Colon (tissue), 2 donors: ENCODE measurements at regions not wholly inside any gene's neighbourhood (a gene's known extent, or its start where the extent isn't known, plus 50 kb on each side); places are given as distances from the start of the nearest gene placed in this dataset.
"Not testable (repeated sequence)": the region's sequence is repeated elsewhere in the genome, so short reads cannot be mapped to it uniquely, and the experiment has no call there.

ENCODE experiments used
- FAIRE-seq: peaks from 2 replicates; lab custom pipeline; 2012; peaks lifted over from hg19 to GRCh38; lab: Jason Lieb, UNC
- donor health status: control.
- donor health status: control.

DNA sequence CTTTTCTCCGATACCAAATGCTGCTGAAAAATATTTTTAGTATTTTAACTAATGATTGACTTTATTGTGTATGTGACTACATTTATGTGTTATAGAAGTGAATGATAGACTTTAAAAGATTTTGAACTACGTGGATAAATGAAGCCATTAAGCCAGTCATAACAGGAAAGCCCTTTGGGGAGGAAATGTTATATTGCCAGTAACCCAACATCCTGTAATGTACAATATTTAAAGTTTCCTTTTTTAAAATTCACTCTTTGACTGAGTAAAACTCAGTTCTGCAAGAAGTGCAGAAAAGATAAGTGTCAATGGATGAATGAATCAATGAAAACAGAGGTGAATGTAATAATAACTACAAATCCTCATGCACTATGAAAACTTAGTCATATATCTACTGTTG is 102.6 kb upstream of the TLE4 start:
- FAIRE-seq: no peak

DNA sequence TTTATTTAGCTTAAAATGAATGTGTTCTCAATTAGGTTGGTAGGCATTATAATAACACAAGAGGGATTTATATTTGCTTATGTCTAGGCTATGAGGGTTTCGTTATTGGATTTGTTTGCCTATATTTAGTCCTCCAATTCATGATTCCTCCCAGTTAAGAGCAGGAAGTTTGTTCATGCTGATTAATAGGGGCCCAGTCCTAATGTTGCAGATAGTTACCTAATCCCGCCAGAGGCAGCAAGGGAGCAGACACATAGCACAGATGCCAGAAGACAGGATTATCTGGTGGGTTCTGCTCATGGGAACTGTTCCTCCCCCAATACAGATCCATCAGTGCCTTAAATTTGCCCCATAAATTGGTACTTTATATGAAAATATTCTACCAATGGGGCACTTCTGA is 100.8 kb upstream of the TLE4 start:
- no peak for FAIRE-seq

DNA sequence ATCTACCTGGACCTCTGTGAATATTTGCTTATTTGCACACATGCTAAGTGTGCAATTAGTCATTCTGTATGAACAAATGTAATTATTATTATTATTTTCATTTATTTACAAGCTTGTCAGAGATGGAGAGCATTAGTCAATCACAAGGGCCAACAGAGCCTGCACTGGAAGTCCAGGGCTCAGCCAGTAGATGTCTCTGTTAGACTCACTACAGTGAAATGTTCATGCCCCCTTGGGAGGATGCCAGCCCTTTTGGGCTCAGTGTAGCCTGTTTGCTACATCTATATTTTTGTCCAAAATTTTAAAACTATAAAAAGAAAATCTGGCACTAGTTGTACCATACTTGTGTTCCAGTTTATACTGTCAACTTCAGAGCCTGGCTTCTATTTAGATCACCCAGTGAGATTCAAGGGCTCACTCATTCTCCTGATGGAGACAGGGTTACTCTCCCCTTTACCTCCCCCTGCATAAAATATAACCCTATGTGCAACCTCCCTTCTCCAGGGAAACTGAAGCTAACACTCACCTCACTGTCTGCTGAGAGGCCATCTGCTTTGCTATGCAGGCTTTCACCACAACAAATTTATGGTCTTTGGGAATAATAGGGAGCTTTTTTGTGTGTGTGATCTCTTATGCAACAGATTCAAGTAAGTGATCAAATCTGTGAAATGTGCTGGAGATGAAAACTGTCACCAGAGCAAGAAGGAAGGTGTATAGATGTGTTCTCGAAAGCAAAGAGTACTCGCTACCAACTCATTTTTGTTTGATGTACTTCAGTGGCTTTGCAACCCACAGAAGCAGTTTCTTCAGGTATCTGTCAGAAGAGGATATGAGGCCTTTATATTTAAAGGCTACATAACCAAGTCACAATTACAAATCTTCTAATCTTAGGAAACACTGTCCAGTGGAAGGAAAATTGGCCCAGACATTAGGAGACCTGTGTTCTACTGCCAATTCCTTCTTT is 99.9 kb upstream of the TLE4 start:
- no peak for FAIRE-seq

DNA sequence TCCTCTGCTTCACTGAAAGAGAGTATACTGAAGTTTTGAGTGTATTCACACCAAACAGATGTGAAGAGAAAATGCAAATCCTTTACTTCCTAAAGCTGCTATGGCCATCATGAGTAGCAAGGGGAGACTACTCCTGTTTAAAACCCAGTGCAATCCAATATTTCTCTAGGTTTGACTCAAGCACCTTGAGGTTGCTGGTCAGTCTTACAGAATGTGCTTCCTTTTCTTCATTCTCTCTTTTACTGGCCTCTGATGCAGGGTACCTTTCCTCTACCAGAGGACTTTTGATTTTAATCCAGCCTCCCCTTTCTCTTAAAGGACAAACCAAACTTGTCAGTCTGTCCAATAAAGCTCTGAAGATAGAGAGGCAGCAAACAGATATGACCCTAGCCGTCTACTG is 98.1 kb upstream of the TLE4 start:
- FAIRE-seq: no peak

DNA sequence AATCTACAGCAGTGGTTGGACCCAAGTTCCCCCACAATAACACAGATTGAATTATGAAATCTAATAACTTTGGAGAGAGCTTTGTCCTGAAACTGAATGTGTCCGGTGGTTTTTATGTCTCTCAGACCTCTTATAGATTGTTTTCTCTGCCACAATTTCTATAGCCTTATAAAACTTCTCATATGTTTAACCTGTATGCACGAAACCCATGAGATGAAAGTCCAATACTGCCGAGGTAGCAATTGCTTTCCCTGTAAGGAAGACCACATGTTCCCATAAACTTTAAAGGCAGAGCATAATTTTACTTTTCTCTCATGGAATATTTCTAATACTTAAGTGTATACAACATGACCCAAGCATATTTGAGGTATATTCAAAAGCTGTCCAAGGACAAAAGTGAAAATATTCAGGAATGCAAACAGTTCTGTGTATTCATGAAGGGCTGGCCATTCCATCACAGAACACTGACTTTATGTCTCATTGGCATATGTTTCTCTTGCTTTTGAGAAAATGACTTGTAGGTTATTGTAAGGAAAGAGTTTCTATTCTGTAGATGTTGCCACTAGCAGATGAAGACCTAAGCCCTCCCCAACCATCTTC is 94.4 kb upstream of the TLE4 start:
- no peak for FAIRE-seq

DNA sequence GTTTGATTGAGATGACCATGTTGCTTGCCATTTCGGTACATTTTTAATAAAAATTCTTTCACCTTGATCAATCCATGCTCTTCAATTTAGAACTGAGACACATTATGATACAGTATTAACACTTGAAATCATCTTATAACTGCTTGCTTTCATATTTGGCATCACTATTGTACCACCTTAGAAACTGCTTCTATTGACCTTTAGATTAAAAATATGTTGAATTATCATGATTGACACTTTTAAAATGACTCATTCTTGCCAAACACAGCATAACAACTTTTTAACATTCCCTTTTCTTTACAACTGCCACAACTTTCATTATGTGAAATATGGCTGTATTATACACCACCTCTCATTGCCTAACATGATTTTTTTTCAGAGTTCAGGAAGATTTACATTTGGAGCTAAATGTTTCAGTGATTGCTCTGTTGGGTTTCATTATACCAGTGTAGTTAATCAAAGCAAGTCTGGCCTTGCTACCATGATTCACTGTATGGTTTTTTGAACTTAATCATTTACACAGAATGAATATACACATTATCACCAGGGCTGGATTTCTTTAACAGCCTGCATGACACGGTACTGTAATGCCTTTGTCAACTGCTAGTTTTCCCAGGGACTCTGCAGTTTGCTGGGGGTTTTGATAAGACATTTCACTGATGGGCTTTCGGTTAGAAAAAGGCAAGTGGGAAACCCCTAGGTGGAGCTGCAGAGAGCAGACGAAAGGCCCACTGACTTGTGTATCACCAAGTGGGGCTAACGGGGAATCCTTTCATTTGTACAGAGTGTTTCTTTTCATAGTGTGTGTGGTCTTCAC is 93.6 kb upstream of the TLE4 start:
- FAIRE-seq: no peak

DNA sequence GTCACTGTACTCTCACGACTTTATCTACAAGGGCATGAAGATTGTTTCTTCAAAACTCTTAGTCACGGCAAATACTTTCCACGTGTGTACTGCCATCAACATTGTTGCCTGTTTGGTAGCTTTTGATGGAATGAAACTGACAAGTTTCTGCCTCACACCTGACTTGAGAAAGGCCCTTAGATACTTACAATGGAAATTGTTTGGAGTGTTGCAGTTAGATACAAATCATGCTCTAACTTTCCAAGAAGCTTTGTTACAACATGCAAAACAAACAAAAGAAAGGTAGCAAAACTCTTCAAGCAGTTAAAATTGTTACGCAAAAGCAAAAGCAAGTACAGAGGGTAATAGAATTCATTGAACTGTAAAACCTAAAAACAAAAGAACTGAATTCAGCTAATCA is 91.1 kb upstream of the TLE4 start:
- FAIRE-seq: no peak

DNA sequence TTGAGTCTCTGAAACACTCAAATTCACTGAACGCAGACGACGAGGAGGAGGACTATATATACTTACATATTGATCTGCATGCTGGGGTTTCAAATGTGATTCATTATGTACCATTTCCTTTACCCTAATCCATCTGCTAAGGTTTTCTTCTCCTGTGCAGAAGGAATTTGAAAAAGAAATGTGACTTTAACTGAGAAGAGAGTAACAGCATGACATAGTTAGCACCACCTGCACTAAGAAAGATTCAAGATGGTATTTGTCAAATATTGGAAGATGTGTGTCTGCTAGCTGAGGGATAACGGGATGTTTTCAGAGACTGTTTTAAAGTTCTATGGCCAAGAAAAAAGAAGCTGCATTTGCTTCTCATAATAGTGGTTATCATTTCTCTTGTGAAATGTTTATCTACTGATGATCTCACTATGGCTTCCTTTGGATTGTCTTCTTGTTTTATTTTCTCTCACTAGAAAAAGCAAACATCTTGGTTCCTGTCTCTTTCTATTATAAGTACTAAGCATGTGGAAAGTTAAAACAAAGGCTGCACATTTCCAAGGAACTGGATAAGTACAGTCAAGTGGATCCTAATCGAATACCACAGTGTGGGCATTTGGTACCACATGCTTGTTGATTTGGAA is 89.8 kb upstream of the TLE4 start:
- FAIRE-seq: no peak

DNA sequence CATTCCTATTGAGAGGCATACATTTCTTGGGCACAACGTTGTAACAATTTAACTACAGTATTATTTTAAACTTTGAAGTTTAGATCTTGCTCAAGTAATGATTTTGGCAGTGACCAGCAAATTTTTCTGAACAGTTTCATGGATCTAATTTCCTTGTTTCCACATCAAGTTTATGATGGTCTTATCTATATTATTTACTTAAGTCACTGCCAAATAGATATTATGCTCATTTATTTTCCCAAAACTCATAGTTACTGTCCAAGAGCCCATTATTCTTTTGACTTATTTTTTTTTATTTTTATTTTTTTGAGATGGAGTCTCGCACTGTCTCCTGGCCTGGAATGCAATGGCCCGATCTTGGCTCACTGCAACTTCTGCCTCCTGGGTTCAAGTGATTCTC is 86.5 kb upstream of the TLE4 start:
- no peak for FAIRE-seq

DNA sequence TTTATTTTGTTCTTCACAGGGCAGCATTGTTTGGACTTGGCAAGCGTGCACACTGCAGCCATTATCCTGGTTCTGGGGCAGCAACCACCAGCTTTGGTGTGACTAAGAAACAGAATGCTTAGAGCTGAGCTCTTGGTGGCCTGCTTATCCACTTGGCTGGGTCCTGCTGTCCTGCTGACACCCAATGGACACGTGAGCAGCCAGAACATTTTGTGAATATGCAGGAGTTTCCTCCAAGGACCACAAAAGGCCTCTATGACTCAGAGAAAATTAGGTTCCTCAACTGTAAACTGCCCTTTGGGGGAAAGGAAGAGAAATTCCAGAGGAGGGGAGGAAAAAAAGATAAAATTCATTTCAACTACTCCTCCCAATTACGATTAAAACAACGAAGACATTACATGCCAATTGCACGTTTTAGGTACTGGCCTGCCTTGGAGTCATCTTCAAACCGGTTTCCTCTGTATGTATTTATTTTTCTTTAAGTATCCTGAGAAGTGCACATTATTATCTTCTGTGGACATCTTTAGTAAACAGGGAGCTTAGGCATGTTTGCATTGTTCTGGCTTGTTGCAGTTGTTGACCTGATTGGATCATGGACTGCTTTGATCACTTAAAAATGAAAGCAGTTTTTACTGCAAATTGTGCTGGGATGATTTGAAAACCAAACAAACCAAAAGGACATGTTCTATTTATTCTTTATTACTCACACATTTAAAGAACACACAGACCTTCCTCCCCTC is 82.3 kb upstream of the TLE4 start:
- FAIRE-seq: no peak

DNA sequence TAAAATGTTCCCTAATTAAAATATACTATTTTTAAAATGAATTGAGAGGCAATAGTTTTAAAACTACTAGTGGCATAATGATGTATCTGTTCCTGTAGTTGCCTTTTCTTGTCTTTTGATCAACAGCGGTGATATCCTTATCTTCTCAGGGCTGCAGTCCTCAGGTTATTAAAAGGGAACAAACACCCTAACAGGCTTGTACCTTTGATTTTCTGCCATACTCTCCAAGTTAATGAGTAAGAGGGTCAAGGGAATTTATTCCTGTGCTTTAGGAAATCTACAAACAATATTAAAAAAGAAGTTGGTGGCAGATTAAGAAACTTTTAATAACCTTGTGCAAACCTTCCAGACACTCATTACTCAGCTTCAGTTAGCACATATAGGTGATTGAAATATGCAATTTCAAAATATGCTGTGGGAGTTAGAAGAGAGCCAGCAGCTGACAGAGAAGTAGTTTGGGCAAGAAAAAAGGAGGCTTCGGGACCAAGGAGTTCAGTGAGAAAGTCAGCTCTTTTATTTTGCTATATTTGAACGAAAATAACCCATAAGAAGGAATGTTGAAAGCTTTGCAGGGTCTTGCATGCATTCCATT is 81.0 kb upstream of the TLE4 start:
- no peak for FAIRE-seq

DNA sequence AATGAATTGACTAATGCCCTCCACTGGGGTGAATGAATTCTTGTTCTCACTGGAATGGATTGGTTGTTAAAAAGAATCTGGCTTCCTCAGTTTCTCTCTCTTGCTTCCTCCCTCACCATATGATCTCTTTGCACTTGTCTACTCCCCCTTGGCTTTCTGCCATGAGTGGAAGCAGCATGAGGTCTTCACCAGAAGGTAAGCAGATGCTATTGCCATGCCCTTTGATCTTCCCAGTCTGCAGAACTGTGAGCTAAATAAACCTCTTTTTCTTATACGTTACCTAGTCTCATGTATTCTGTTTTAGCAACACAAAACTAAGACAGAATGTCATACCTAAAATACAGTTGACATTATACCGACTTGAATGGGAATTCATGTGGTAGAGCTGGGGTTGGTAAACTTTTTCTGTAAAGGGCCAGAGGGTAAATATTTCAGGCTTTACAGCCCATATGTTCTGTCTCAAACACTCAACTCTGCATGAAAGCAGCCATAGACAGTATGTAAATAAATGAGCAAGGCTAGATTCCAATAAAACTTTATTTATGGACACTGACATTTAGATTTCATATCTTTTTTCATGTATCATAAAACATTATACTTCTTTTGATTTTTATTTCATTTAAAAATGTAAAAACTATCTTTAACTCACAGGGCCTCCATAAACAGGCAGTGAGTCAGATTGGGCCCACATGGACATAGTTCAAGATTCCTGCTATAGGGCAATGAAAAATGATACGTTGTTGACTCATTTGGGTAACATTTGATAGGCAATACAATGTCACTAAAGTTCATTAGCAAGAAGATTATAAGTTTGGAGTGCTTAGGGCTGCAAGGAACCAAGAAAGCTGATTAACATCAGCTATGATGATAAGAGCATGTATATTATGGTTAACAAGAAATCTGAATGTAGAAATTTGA is 79.4 kb upstream of the TLE4 start:
- no peak for FAIRE-seq

DNA sequence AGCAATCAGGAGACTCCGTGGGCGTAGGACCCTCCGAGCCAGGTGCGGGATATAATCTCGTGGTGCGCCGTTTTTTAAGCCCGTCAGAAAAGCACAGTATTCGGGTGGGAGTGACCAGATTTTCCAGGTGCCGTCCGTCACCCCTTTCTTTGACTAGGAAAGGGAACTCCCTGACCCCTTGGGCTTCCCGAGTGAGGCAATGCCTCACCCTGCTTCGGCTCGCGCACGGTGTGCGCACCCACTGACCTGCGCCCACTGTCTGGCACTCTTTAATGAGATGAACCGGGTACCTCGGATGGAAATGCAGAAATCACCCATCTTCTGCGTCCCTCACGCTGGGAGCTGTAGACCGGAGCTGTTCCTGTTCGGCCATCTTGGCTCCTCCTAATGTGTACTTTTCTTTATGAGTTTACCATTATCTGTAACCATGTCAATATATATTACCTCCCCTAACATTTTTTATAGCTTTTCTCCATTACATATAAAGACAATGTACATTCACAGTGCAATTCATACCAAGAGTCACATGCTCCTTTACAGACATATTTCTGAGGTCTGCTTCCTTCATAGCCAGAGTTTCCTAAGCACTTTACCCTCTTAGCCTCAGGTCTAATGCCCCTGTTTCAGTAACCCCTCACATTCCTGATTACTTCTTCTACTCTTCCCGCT is 71.4 kb upstream of the TLE4 start:
- FAIRE-seq: not testable (repeated sequence)

DNA sequence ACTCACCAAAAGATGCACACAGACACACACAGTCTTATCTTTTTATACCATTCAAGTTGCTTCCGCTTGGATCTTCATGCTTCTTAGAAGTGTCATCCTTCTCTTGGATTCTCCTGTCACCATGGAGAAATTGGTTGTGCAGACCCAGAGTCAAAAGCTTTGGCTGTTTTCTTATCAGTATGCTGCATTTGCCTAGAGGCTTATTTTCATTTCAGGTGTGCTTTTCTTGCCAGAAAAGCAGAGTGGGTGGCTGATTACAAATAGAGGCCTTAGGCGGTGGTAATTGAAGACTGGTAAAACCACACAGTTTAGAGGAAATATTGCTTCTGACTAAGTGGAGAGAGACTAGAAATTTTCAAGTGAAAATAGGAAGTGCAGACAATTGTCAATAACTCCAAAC is 70.2 kb upstream of the TLE4 start:
- no peak for FAIRE-seq

DNA sequence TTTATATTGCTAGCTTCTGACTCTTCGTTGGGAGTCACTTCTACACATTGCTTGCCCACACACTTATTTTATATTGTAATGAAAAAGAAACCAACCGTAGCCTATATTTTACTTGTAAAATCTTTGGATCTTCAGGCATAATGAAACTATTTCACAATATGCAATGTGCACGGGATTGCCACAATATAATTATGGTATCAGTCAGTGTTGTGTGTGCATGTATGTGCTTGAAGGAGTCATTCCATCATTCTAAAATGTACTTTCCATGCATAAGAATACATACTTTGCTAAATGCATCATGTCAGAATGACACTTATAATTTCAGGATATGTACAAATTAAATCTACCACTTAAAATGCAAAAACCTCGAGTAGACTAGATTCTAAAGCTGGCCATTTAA is 64.0 kb upstream of the TLE4 start:
- no peak for FAIRE-seq

DNA sequence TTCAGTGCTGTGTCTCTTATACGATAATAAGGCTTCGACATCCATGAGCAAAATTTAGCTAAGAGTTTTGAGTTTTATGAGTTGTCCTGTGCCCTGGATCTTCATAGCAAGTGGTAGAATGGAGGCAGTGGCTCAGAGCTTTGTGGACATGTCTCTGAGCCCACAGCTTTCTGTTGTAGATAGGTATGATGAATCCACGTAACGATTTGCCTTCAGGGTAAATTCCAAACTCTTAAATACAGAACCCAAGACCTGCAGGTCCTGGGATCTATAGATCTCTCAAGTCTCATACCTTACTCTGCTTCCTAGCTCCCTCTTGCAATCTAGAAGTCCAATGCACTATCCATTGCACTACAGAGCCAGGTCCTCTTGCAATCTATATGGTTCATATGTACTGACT is 59.5 kb upstream of the TLE4 start:
- FAIRE-seq: no peak
